Liver (tissue), 8 donors: ENCODE measurements at regions not wholly inside any gene's neighbourhood (a gene's known extent, or its start where the extent isn't known, plus 50 kb on each side); places are given as distances from the start of the nearest gene placed in this dataset.

Source experiments
- DNase-seq: peaks from one replicate; pipeline ENCODE4 v3.0.0-alpha.2; 2017; ENCODE audit warnings: low spot score
- H3K27ac ChIP-seq, 2 donors: one replicate each; pipeline ENCODE4 v1.7.0; 2013; ENCODE audit warnings: inconsistent platforms in 2 of 2, low read length in 2 of 2, control low read depth in 1 of 2, low read depth in 1 of 2, mild to moderate bottlenecking in 1 of 2
- H3K27me3 ChIP-seq, 4 donors: one replicate each; pipeline versions ENCODE4 v1.6.1 to v1.7.0; 2013; ENCODE audit warnings: low read length in 3 of 4, inconsistent platforms in 1 of 4, mild to moderate bottlenecking in 1 of 4, moderate library complexity in 1 of 4; ENCODE audit not compliant: control insufficient read depth in 4 of 4, insufficient read depth in 4 of 4
- H3K36me3 ChIP-seq, 4 donors: one replicate each; pipeline versions ENCODE4 v1.6.1 to v1.7.0; 2013; ENCODE audit warnings: low read length in 3 of 4, mild to moderate bottlenecking in 3 of 4, low read depth in 1 of 4, moderate library complexity in 1 of 4; ENCODE audit not compliant: control insufficient read depth in 4 of 4, insufficient read depth in 3 of 4
- H3K4me1 ChIP-seq, 4 donors: one replicate each; pipeline versions ENCODE4 v1.6.1 to v1.7.0; 2013; ENCODE audit warnings: low read length in 3 of 4, mild to moderate bottlenecking in 3 of 4, moderate library complexity in 1 of 4; ENCODE audit not compliant: control insufficient read depth in 4 of 4, insufficient read depth in 4 of 4
- H3K4me3 ChIP-seq, 3 donors: one replicate each; pipeline versions ENCODE4 v1.6.1 to v1.7.0; 2013; ENCODE audit warnings: low read length in 3 of 3, control low read depth in 1 of 3, low read depth in 1 of 3, mild to moderate bottlenecking in 1 of 3
- H3K9ac ChIP-seq, 2 donors: one replicate each; pipeline ENCODE4 v1.7.0; 2013; ENCODE audit warnings: low read length in 2 of 2, mild to moderate bottlenecking in 2 of 2, moderate library complexity in 2 of 2, control low read depth in 1 of 2, low read depth in 1 of 2
- H3K9me3 ChIP-seq, 4 donors: one replicate each; pipeline versions ENCODE4 v1.6.1 to v1.7.0; 2013; ENCODE audit warnings: low read length in 3 of 4; ENCODE audit not compliant: control insufficient read depth in 4 of 4
- ATF3 ChIP-seq: IDR thresholded peaks from 2 replicates; pipeline ENCODE4 v1.6.1; 2016; ENCODE audit warnings: antibody characterized with exemption
- CTCF ChIP-seq: fragments of 150-350 bp; IDR thresholded peaks from 2 replicates; pipeline ENCODE4 v1.5.1; 2017; ENCODE audit warnings: improper control_type of control experiment, low read depth, low read length; ENCODE audit not compliant: missing input control
- EGR1 ChIP-seq, 2 donors: IDR thresholded peaks; 2 replicates each; pipeline ENCODE4 v1.6.1; 2016 to 2018; ENCODE audit warnings: antibody characterized with exemption in 2 of 2, low read depth in 2 of 2
- FOXA1 ChIP-seq: IDR thresholded peaks from 2 replicates; pipeline ENCODE4 v1.6.1; 2016; ENCODE audit warnings: antibody characterized with exemption
- FOXA2 ChIP-seq: IDR thresholded peaks from 2 replicates; pipeline ENCODE4 v1.6.1; 2016; ENCODE audit warnings: antibody characterized with exemption
- HNF4A ChIP-seq, 2 donors: conservative IDR thresholded peaks; 2 replicates each; pipeline ENCODE4 v1.6.1; 2016; ENCODE audit warnings: antibody characterized with exemption in 2 of 2, mild to moderate bottlenecking in 2 of 2
- HNF4G ChIP-seq: IDR thresholded peaks from 2 replicates; pipeline ENCODE4 v1.6.1; 2016; ENCODE audit warnings: antibody characterized with exemption
- MAX ChIP-seq: IDR thresholded peaks from 2 replicates; pipeline ENCODE4 v1.6.1; 2016; ENCODE audit warnings: antibody characterized with exemption
- NR2F2 ChIP-seq: IDR thresholded peaks from 2 replicates; pipeline ENCODE4 v1.6.1; 2016; ENCODE audit warnings: antibody characterized with exemption
- RAD21 ChIP-seq, 2 donors: IDR thresholded peaks; 2 replicates each; pipeline ENCODE4 v1.6.1; 2016; ENCODE audit warnings: antibody characterized with exemption in 2 of 2, mild to moderate bottlenecking in 2 of 2
- REST ChIP-seq: IDR thresholded peaks from 2 replicates; pipeline ENCODE4 v1.6.1; 2016; ENCODE audit warnings: antibody characterized with exemption, mild to moderate bottlenecking
- RXRA ChIP-seq, 2 donors: IDR thresholded peaks; 2 replicates each; pipeline ENCODE4 v1.6.1; 2017 to 2018; ENCODE audit warnings: antibody characterized with exemption in 2 of 2, mild to moderate bottlenecking in 1 of 2
- SP1 ChIP-seq: IDR thresholded peaks from 2 replicates; pipeline ENCODE4 v1.6.1; 2018; ENCODE audit warnings: antibody characterized with exemption, mild to moderate bottlenecking
- TAF1 ChIP-seq: conservative IDR thresholded peaks from 2 replicates; pipeline ENCODE4 v1.6.1; 2016; ENCODE audit warnings: antibody characterized with exemption, mild to moderate bottlenecking
- YY1 ChIP-seq: IDR thresholded peaks from 2 replicates; pipeline ENCODE4 v1.6.1; 2016; ENCODE audit warnings: antibody characterized with exemption, mild to moderate bottlenecking
- WGBS: extraction: QIAGEN DNeasy Blood & Tissue Kit; methylation state at CpG from one replicate; pipeline ENCODE4 v1.1.7; 2013; 5-methylcytosine and 5-hydroxymethylcytosine counted together
- TF ChIP-seq, protein P1 (sequence below): IDR thresholded peaks from 2 replicates; pipeline ENCODE4 v1.6.1; 2016; ENCODE audit warnings: antibody characterized with exemption
- donor health status: healthy.
- donor health status: healthy.
- donor health status: healthy.
- donor health status: healthy.
- donor health status: healthy.

DNA sequence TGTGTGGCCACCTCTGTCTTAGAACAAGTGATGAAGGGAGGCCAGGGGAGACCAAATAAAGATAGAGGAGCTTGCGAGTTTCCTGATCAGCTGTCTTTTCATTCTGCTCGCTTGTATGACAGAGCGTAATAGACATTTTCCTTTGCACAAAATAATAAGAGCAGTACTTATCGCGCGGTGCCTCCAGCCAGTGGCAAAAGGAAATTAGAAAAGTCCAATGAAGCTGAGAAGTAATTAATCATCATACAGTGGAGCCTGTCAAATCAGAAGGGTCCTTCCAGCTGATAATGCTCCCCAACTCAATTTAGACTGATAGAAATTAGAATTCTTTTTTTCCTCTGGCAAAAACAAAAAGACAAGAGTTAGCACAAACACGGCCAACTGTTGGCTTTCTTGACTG, 307.0 kb upstream of the IRX5 start (continued):
- TF ChIP-seq, protein P1, sequence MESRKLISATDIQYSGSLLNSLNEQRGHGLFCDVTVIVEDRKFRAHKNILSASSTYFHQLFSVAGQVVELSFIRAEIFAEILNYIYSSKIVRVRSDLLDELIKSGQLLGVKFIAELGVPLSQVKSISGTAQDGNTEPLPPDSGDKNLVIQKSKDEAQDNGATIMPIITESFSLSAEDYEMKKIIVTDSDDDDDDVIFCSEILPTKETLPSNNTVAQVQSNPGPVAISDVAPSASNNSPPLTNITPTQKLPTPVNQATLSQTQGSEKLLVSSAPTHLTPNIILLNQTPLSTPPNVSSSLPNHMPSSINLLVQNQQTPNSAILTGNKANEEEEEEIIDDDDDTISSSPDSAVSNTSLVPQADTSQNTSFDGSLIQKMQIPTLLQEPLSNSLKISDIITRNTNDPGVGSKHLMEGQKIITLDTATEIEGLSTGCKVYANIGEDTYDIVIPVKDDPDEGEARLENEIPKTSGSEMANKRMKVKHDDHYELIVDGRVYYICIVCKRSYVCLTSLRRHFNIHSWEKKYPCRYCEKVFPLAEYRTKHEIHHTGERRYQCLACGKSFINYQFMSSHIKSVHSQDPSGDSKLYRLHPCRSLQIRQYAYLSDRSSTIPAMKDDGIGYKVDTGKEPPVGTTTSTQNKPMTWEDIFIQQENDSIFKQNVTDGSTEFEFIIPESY, result no peak
- TF ChIP-seq RAD21 (IDR thresholded peaks at IDR 0.05) (no peak), FOXA2 (no peak)

DNA sequence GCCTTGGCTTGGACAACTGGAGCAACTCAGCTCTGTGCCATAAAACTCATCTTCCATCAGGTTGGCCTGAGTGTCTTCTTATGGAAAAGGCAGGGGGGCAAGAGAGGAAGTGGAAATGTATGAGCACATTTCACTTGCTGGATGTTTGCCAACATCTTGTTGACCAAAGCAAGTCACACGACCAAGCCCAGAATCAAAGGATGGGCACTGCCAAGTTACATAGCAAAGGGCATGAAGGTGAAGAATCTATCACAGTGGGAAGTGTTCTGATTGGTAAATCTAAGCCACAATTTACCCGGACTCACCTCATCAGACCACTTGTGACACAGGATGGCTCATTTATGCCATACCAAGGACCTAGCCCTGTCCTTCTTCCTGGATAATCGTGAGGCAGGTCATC, 310.5 kb upstream of the IRX5 start:
- H3K9ac ChIP-seq, result no peak overlapping the region
- H3K36me3 ChIP-seq, result no peaks in the 10 kb centered on the region
- no peaks in the 10 kb centered on the region for H3K27me3 ChIP-seq
- no peak for DNase-seq
- no peak overlapping the region for H3K27ac ChIP-seq
- no peaks in the 10 kb centered on the region for H3K4me1 ChIP-seq
- H3K4me3 ChIP-seq, result no peak overlapping the region
- no peaks in the 10 kb centered on the region for H3K9me3 ChIP-seq
- WGBS, result 45% methylated on average over 3 of the region's 3 CpGs
- TF ChIP-seq FOXA2, result peak; percentile 74
- no peak for TF ChIP-seq TAF1

DNA sequence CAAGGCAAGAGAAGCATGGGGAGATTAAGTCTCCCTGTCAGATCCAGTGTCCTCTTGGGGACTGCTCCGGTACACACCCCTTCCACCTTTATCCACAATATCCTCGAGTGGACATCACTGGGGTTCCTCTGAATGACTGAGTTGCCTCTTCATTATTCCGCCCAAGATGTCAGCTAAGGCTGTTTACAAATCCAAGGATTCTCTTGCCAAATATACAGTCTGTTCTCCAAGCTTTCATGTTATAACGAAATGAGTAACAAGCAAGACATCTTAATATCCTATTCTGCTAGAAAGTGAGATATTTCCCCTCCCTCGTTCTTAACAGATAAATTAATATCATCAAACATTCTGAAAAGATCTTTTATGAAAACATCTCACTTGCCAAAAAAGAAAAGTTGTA, 314.1 kb upstream of the IRX5 start:
- DNase-seq, result no peak
- H3K36me3 ChIP-seq, result no peaks in the 10 kb centered on the region
- no peaks in the 10 kb centered on the region for H3K27me3 ChIP-seq

More for the DNA sequence above, 314.1 kb upstream of the IRX5 start:
- WGBS, result 67% methylated on average over 5 of the region's 5 CpGs
- H3K9me3 ChIP-seq, result no peaks in the 10 kb centered on the region
- H3K27ac ChIP-seq, result no peak overlapping the region
- no peak for TF ChIP-seq RXRA (IDR thresholded peaks at IDR 0.05)
- TF ChIP-seq HNF4A (conservative IDR thresholded peaks at IDR 0.05), result no peak
- no peak for TF ChIP-seq SP1
- no peak for TF ChIP-seq FOXA2
- TF ChIP-seq YY1, result no peak
- TF ChIP-seq ATF3, result no peak
- no peak for TF ChIP-seq RAD21 (IDR thresholded peaks at IDR 0.05)
- no peak for TF ChIP-seq FOXA1
- TF ChIP-seq NR2F2, result no peak
- no peak for TF ChIP-seq CTCF
- TF ChIP-seq HNF4G, result no peak
- no peak for TF ChIP-seq MAX
- TF ChIP-seq, protein P1, result no peak
- TF ChIP-seq REST, result no peak
- no peak for TF ChIP-seq EGR1 (IDR thresholded peaks at IDR 0.05; ENCODE audit: low read depth in 2 of 2)
- H3K4me1 ChIP-seq, result no peaks in the 10 kb centered on the region
- H3K4me3 ChIP-seq, result no peak overlapping the region
- no peak overlapping the region for H3K9ac ChIP-seq
